Upper lobe of right lung (tissue), 1 donor: ENCODE measurements at regions not wholly inside any gene's neighbourhood (a gene's known extent, or its start where the extent isn't known, plus 50 kb on each side); places are given as distances from the start of the nearest gene placed in this dataset.

ENCODE experiments used
- ATAC-seq: fragments of 200-7000 bp; cut with Tn5 transposase; one replicate; pipeline ENCODE4 v1.9.1; 2020; ENCODE audit warnings: mild to moderate bottlenecking, moderate library complexity
- DNase-seq: peaks from one replicate; pipeline ENCODE4 v3.0.0-alpha.2; 2020
- H3K27ac ChIP-seq: fragments of 200-600 bp; one replicate; pipeline ENCODE4 v1.8.0; 2022
- H3K27me3 ChIP-seq: fragments of 200-600 bp; one replicate; pipeline ENCODE4 v1.8.0; 2022; ENCODE audit warnings: mild to moderate bottlenecking
- H3K36me3 ChIP-seq: fragments of 200-600 bp; one replicate; pipeline ENCODE4 v1.8.0; 2022
- H3K4me1 ChIP-seq: fragments of 200-600 bp; one replicate; pipeline ENCODE4 v1.8.0; 2022
- H3K4me3 ChIP-seq: fragments of 200-600 bp; one replicate; pipeline ENCODE4 v1.8.0; 2022; ENCODE audit warnings: mild to moderate bottlenecking
- H3K9me3 ChIP-seq: fragments of 200-600 bp; one replicate; pipeline ENCODE4 v1.8.0; 2022
- intact Hi-C: fragments of 100-400 bp; cut with DNase I; formaldehyde crosslinking; loops from one replicate; pipeline ENCODE4 v1.11.0; 2022
- TF ChIP-seq, protein P1 (sequence below): fragments of 200-600 bp; IDR thresholded peaks from one replicate; pipeline ENCODE4 v1.8.0; 2022; ENCODE audit warnings: antibody characterized with exemption
- donor health status: DM: no; HTN: yes; CAD: no; lungs with severe emphysema.

DNA sequence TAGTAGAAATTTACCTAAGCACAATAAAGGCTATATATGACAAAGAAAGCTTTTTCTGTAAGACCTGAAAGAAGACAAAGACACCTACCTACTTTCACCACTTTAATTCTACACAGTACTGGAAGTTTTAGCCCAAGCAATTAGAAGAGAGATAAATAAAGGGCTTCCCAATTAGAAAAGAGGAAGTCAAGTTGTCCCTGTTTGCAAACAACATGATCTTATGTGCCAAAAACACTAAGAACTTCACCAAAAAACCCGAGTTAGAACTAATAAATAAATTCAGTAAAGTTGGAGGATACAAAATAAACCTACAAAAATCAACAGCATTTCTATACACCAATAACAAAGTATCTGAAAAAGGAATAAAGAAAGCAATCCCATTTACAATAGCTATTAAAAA lies 190.9 kb downstream of the NR2F2 start:
- Histone ChIP-seq H3K36me3 (no peaks in the 10 kb centered on the region), H3K27me3 (peaks cover 4% of the 10 kb centered on the region), H3K9me3 (no peaks in the 10 kb centered on the region), H3K4me1 (no peaks in the 10 kb centered on the region), H3K27ac (no peak overlapping the region), H3K4me3 (no peak overlapping the region)
- TF ChIP-seq, protein P1, sequence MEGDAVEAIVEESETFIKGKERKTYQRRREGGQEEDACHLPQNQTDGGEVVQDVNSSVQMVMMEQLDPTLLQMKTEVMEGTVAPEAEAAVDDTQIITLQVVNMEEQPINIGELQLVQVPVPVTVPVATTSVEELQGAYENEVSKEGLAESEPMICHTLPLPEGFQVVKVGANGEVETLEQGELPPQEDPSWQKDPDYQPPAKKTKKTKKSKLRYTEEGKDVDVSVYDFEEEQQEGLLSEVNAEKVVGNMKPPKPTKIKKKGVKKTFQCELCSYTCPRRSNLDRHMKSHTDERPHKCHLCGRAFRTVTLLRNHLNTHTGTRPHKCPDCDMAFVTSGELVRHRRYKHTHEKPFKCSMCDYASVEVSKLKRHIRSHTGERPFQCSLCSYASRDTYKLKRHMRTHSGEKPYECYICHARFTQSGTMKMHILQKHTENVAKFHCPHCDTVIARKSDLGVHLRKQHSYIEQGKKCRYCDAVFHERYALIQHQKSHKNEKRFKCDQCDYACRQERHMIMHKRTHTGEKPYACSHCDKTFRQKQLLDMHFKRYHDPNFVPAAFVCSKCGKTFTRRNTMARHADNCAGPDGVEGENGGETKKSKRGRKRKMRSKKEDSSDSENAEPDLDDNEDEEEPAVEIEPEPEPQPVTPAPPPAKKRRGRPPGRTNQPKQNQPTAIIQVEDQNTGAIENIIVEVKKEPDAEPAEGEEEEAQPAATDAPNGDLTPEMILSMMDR: no peak
- intact Hi-C loops: no loop called here
- no peak for ATAC-seq
- DNase-seq: no peak

DNA sequence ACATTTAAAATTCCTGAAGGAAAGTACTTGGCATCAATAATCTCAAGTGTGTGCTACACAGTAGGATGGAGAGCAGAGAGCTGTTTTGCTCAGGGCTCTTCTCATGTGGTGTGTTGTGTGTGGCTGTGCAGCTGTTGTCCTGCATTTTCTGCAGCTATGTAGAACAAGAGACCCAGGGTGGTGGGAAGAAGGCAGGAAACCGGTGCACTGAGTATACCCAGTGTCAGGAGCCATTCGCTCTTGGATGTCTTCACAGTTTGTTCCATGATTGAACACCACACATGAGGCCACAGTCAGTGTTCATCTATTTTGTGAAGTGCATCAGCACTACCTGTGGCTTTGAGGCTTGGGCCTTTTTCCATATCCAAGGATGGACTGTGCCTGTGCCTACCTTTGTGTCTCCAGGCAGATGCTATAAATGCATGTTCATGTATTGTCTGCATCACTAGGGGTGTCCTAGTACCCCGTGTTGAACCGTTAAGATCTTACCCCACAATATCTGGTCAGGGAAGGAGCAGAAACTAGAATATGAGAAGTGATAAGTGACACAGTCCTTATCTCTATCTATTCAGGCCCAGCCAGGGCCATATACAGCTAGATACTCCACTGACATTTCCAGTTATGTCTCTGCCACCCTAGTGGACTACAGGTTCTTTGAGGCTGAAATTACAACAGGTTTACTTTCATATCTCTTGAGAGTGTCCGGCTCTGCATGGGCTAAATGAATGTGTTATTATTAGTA lies 194.3 kb downstream of the NR2F2 start:
- Histone ChIP-seq H3K9me3 (no peaks in the 10 kb centered on the region), H3K27me3 (peaks cover 4% of the 10 kb centered on the region), H3K27ac (no peak overlapping the region), H3K4me1 (no peaks in the 10 kb centered on the region), H3K36me3 (no peaks in the 10 kb centered on the region), H3K4me3 (no peak overlapping the region)
- intact Hi-C loops: no loop called here
- ATAC-seq (no peak), DNase-seq (no peak)
- TF ChIP-seq, protein P1: no peak

DNA sequence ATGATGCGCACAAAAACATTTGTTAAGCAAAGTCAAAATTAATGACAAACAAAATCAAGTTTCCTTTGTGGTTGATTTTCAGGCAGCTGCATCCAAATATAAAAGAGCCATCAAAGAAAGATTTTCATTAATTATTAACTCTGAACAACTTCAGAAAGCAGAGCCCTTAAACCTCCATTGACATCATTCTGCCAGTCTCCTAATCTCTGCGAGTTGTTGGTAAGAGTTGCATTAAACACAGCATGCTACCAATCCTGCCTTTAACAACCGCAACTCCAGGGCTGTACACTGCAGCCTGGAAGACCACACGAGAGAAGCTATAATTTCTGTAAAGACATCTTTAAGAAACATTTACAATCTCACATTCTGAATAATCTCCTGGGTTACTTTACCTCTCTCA lies 204.6 kb downstream of the NR2F2 start:
- no peak overlapping the region for H3K4me3 ChIP-seq
- no peak overlapping the region for H3K27ac ChIP-seq
- ATAC-seq (no peak), DNase-seq (no peak)
- intact Hi-C loops: no loop called here
- H3K36me3 ChIP-seq: no peaks in the 10 kb centered on the region
- TF ChIP-seq, protein P1: no peak
- H3K4me1 ChIP-seq: no peaks in the 10 kb centered on the region
- no peaks in the 10 kb centered on the region for H3K27me3 ChIP-seq
- no peaks in the 10 kb centered on the region for H3K9me3 ChIP-seq

DNA sequence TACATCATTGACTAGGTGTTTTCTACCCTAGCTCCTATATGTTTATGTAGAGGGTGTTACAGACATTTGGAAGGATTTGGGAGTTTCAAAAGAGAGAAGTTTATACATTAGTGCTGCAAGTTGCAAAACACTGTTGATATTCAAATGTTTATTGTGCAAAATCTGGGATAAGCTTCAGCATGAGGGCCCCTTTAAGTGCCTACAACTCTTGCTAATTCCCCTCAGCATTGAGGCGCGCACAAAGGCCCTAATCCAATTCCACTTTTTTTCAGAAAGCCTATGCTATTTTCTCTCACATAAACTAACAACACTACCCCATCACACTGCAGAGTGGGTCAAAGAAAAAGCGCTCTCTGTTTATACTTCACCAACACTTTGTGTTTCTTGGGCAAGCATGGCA lies 208.0 kb downstream of the NR2F2 start:
- no peak for ATAC-seq
- intact Hi-C loops: no loop called here

DNA sequence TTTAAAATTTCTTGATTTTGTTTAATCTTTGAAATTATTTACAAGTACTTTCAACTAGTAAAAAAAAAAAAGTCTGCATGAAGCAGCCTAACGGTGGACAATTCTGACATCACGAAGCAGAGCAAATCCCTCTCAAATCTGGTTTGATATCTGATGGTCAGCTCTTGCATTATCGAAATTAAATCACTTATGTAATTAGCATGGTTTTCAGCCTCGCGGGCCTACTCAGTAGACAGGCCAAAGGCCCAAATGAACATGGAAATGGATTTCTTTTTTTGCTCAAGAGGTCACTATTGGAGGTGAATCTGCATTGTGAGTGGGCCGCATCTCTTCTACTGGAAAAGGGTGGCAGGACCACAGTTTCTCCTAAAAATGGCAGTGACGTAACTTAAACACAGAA lies 209.8 kb downstream of the NR2F2 start:
- Histone ChIP-seq H3K9me3 (no peaks in the 10 kb centered on the region), H3K27ac (no peak overlapping the region), H3K4me1 (no peaks in the 10 kb centered on the region), H3K27me3 (no peaks in the 10 kb centered on the region), H3K4me3 (no peak overlapping the region), H3K36me3 (no peaks in the 10 kb centered on the region)
- TF ChIP-seq, protein P1: no peak
- ATAC-seq: no peak
- DNase-seq: no peak
- intact Hi-C loops: no loop called here

More for the DNA sequence above, 208.0 kb downstream of the NR2F2 start:
- Histone ChIP-seq H3K27me3 (no peaks in the 10 kb centered on the region), H3K4me3 (no peak overlapping the region), H3K9me3 (no peaks in the 10 kb centered on the region), H3K36me3 (no peaks in the 10 kb centered on the region), H3K27ac (no peak overlapping the region), H3K4me1 (no peaks in the 10 kb centered on the region)
- DNase-seq: no peak
- TF ChIP-seq, protein P1: no peak
